CD4-positive, alpha-beta T cell treated with Interleukin-1 beta for 1 hour (primary cell): ENCODE measurements at regions not wholly inside any gene's neighbourhood (a gene's known extent, or its start where the extent isn't known, plus 50 kb on each side); places are given as distances from the start of the nearest gene placed in this dataset.

Source experiments
- DNase-seq, 2 donors: peaks; one replicate each; pipeline ENCODE4 v3.0.0-alpha.2; 2020 to 2022

DNA sequence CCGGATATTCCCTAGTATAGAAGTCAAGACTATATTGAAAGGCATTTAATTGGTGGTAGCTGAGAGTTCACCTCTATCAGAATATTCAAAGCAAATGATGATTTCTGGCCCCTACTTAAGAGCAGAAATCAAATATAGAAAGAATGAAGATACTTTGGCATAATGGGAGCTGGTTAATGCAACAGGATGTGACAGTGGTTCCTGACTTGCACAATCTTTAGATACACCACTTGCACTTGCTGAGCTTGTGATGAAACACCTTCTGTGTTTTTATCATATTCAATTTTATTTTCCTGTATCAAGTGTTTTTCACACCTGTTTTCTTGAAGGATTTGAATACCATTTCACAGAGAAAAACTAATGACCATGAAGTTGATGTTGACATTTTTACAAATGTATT is 124.1 kb upstream of the CDH19 start:
- DNase-seq: no peak

- no peak for DNase-seq
These were observed 120.9 kb upstream of the CDH19 start for GRCh38 chr18:66724664-66725356.

- DNase-seq: no peak
These were observed 118.8 kb upstream of the CDH19 start for GRCh38 chr18:66722671-66723070.

GRCh38 chr18:66708646-66709045 is 104.8 kb upstream of the CDH19 start:
- DNase-seq: no peak

DNA sequence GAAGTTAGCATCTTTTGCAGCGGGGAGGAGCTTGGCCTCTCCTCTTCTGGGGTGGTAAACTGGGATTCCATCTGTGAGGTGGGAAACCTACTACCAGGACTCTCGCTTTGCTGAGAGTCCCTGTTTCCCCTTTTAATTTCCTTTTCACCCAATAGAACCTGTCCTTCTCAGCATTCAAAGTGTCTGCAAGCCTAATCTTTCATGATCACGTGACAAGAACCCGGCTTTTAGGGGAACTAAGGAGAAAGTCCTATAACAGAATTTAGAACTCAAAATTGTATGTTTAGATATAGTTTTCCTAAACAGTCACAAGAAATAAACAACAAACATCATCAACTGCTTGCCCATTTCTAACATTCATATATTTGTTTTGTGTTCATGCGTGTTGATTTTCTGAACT is 103.6 kb upstream of the CDH19 start:
- DNase-seq: no peak

DNA sequence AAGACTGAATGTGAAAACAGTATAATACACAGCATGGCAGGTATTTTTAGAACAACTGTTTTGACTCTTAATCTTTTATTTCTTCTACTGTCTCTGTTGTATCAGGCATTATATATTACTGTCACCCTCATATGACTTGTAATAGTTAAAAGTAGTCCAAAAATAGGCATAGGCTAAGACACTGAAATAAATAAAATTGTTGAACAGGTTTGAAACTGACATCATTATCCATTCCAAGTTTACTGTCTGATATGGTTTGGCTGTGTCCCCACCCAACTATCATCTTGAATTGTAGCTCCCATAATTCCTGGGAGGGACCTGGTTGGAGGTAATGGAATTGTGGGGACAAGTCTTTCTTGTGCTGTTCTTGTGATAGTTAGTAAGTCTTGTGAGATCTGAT is 91.4 kb upstream of the CDH19 start:
- no peak for DNase-seq

DNA sequence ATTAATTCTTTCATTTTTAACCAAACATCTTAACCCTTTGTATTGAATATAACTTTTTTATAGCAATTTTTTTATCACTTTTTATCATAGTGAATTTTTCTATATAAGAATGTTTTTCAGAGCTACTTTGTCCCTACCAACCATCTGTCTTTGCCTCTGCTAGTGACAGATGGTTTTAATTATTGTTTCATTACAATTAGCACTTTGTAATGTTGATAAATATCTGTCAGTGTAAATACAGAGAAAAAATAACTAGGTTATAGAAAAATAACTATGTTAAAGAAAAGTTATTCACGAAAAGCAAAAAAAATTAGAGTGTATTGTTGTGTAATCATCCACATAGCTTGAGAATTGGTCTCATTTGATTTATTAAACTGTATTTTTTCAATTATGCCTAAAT is 91.0 kb upstream of the CDH19 start:
- no peak for DNase-seq

GRCh38 chr18:66687635-66688034 is 83.7 kb upstream of the CDH19 start:
- DNase-seq: no peak

GRCh38 chr18:66682855-66683322 is 79.0 kb upstream of the CDH19 start:
- DNase-seq: no peak

GRCh38 chr18:66676699-66677098 is 72.8 kb upstream of the CDH19 start:
- no peak for DNase-seq

GRCh38 chr18:66674286-66674685 is 70.4 kb upstream of the CDH19 start:
- DNase-seq: no peak

- DNase-seq: no peak
These were observed 64.8 kb upstream of the CDH19 start for GRCh38 chr18:66668706-66669105.

GRCh38 chr18:66662632-66663031 is 58.7 kb upstream of the CDH19 start:
- DNase-seq: no peak

DNA sequence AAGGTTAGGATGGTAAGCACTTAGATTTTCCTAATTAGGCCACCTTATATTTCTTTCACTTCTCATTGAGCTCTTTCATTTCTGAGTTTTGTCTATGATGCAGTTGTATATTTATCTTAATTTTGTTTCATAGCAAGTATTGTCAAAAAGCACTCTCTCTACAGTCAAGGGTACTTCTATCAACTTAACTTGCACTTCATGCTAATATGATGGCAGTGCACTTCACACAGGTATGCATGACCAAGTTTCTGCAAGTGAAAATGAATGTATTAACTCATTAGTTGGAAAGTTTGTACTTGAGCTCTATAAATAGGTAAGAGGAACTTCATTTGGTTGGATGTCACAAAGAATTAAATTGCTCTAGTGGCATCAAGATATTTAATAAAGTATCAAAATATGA is 51.5 kb upstream of the CDH19 start:
- DNase-seq: no peak
